LNCaP clone FGC (cell line): ENCODE measurements at regions not wholly inside any gene's neighbourhood (a gene's known extent, or its start where the extent isn't known, plus 50 kb on each side); places are given as distances from the start of the nearest gene placed in this dataset.
"Not testable (repeated sequence)": the region's sequence is repeated elsewhere in the genome, so short reads cannot be mapped to it uniquely, and the experiment has no call there.

Experiments
- DNase-seq: peaks from one replicate; pipeline ENCODE4 v3.0.0-alpha.2; 2011; ENCODE audit warnings: low read depth
- H3K4me3 ChIP-seq: 2 replicates; pipeline ENCODE4 v1.5.1; 2011; ENCODE audit warnings: mild to moderate bottlenecking, low read depth, low read length, control low read depth
- TF ChIP-seq, protein P1 (sequence below): IDR thresholded peaks from 2 replicates; pipeline ENCODE4 v1.5.1; 2012; ENCODE audit warnings: mild to moderate bottlenecking; ENCODE audit not compliant: control insufficient read depth, insufficient read depth; ENCODE audit errors: extremely low read depth

DNA sequence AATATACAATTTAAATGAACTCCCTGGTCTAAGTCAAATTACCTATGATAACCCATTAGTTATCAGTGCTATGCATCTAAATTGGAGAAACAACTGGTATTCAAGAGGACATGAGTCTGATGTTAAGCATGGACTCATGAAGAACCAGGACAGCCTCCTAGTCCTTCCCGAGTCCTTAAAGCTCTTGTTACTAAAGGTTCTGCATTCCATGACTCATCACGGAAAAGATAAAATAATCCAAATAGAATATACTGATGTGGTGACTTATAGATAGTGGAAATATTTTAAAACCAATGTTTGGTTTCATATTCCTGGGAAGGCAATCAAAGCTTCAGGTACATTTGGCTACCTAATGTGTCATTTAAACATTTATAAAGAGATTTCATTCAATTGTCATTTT is 117.2 kb upstream of the PMCH start:
- TF ChIP-seq, protein P1, sequence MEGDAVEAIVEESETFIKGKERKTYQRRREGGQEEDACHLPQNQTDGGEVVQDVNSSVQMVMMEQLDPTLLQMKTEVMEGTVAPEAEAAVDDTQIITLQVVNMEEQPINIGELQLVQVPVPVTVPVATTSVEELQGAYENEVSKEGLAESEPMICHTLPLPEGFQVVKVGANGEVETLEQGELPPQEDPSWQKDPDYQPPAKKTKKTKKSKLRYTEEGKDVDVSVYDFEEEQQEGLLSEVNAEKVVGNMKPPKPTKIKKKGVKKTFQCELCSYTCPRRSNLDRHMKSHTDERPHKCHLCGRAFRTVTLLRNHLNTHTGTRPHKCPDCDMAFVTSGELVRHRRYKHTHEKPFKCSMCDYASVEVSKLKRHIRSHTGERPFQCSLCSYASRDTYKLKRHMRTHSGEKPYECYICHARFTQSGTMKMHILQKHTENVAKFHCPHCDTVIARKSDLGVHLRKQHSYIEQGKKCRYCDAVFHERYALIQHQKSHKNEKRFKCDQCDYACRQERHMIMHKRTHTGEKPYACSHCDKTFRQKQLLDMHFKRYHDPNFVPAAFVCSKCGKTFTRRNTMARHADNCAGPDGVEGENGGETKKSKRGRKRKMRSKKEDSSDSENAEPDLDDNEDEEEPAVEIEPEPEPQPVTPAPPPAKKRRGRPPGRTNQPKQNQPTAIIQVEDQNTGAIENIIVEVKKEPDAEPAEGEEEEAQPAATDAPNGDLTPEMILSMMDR: no peak
- no peak for DNase-seq
- no peak overlapping the region for H3K4me3 ChIP-seq

DNA sequence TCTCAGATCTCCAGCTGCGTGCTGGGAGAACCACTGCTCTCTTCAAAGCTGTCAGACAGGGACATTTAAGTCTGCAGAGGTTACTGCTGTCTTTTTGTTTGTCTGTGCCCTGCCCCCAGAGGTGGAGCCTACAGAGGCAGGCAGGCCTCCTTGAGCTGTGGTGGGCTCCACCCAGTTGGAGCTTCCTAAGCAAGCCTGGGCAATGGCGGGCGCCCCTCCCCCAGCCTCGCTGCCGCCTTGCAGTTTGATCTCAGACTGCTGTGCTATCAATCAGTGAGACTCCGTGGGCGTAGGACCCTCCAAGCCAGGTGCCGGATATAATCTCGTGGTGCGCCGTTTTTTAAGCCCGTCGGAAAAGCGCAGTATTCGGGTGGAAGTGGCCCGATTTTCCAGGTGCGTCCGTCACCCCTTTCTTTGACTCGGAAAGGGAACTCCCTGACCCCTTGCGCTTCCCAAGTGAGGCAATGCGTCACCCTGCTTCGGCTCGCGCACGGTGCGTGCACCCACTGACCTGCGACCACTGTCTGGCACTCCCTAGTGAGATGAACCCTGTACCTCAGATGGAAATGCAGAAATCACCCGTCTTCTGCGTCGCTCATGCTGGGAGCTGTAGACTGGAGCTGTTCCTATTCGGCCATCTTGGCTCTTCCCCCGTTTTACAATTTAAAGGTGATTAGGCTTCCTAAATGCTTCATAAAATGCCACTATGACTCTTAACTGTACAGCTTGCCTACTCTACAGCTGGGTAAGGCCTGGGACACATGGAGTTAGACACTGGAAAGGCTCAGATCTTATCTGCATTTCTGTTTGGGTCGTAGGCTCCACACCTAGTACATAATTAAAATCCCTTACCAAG is 115.7 kb upstream of the PMCH start:
- DNase-seq, H3K4me3 ChIP-seq: not testable (repeated sequence)

DNA sequence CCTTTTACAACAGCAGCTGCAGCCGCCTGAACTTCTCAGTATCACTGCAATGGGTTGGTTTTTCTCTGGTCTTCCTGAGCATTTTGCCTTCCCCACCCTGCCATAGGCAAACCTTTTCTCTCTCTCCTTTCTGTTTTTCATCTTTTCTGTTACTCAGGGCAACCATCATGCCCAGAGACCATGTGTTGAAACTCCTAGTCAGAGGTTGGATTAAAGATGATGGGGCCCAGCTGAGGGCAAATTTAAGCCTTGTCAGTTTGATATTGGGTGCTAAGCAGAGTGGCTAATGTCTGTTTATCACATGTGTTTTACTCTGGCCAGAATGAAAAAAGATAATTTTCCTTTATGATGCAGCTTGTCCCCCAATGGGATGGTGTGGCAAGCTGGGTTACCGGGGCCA is 107.9 kb upstream of the PMCH start:
- TF ChIP-seq, protein P1: no peak

DNA sequence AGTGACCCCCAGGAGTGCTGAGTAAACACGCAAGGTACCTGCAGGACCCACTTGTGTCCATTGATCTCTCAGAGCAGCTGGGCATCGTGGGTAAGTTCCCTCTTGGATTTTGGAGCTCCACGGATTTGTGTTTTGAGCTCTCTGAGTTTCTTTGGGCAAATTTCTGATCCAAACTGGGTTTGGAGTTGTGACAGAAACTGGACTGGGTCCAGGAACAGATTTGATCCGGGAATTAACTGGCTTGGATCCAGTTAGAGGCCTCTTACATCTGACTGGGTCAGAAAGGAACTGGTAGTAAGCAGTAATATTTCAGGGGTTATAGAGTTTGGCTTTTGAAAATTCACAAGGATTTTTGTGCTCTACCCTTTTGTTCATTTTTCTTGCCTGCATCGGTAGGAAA is 107.0 kb upstream of the PMCH start:
- not testable (repeated sequence) for DNase-seq, H3K4me3 ChIP-seq

More for the DNA sequence above, 107.9 kb upstream of the PMCH start:
- no peak overlapping the region for H3K4me3 ChIP-seq
- DNase-seq: no peak

DNA sequence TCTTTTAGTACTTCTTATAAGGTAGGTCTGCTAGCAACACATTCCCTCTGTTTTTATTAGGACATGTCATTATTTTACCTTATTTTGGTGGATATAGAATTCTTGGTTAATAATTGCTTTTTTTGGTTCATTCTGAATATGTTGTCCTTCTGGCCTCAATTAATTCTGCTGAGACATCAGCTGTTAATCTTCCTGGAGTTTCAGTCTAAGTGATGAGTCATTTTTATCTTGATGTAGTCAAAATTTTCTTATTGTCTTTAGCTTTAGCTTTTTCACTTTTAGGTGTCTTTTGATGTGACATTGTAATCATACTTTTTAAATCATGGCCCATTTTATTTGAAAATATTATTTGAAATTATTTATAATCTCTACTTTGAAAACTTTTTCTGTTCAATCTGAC is 104.9 kb upstream of the PMCH start:
- TF ChIP-seq, protein P1: no peak
- no peak overlapping the region for H3K4me3 ChIP-seq
- DNase-seq: no peak

DNA sequence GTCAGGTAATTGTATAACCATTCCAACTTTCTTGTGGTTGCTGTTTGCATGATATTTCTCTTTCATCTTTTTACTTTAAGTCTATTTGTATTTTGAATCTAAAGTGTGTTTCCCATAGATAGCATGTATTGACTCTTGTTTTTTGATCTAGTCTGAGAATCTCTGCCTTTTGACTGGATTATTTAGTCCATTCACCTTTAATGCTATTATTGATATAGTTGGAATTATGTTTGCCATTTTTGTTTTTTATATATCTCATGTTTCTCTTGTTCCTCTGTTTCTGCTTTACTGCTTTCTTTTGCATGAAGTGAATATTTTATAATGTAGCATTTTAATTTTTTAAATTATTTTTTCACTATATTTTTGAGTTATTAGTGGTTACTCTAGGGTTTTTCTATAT is 103.9 kb upstream of the PMCH start:
- DNase-seq: no peak
- TF ChIP-seq, protein P1: no peak
- H3K4me3 ChIP-seq: no peak overlapping the region

DNA sequence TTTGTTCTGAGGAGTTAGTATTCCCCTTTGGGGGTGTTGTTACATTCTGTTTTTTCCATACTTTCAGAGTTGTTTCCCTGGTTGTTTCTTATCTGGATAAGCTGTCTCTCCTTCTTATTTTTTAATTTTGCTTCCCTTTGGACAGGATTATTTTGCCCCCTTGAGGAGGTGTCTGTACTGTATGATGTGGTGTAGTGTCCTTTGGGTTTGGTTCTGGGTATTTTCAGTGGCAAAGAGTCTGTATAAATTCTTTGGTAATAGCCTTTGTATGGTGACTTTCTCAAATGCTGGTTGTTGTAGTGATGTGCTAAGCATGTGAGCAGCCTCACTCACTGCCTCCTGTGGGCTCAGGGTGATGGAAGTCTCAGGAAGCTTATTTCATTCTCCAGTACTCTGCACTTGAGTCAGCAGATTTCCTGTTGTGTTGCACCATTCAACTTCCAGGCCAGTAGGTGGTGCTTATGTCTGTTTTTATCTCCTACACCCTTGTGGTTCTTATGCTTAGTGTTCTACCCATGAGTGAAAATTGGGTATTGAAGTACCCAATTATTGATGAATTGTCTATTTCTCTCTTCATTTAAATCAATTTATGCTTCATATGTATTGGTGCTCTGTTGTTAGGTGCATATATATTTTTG is 103.3 kb upstream of the PMCH start:
- TF ChIP-seq, protein P1: peak; percentile 55
- H3K4me3 ChIP-seq: no peak overlapping the region
- peak; percentile 33 for DNase-seq

DNA sequence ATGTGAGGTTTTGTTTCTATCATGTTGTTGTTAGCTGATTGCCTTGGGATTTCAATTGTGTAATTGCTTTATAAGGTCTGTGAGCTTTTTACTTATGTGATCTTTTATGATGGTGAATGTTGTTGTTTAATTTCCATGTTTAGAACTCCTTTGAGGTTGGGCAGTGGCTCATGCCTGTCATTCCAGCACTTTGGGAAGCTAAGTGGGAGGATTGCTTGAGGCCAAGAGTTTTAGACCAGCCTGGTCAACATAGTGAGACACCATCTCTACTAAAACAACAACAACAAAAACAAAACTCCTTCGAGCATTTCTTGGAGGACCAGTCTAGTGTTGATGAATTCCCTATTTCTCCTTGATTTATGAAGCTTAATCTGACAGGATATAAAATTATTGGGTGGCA is 102.1 kb upstream of the PMCH start:
- no peak overlapping the region for H3K4me3 ChIP-seq
- DNase-seq: no peak
- TF ChIP-seq, protein P1: no peak
